Uterus (tissue), 2 donors: ENCODE measurements at regions not wholly inside any gene's neighbourhood (a gene's known extent, or its start where the extent isn't known, plus 50 kb on each side); places are given as distances from the start of the nearest gene placed in this dataset.

Experiments
- POLR2A ChIP-seq, 2 donors: fragments of 450-650 bp; IDR thresholded peaks; one replicate each; pipeline ENCODE4 v1.6.1; 2016; ENCODE audit warnings: antibody characterized with exemption in 2 of 2, mild to moderate bottlenecking in 1 of 2, moderate library complexity in 1 of 2
- TF ChIP-seq, protein P1 (sequence below), 4 experiments: fragments of 200-600 bp in 2 of 4; fragments of 450-650 bp in 2 of 4; sonication (generic) in 2 of 4; IDR thresholded peaks; one replicate each; pipeline ENCODE4 v1.5.1; 2016 to 2019; ENCODE audit warnings: antibody characterized with exemption in 4 of 4, mild to moderate bottlenecking in 2 of 4, moderate library complexity in 1 of 4

DNA sequence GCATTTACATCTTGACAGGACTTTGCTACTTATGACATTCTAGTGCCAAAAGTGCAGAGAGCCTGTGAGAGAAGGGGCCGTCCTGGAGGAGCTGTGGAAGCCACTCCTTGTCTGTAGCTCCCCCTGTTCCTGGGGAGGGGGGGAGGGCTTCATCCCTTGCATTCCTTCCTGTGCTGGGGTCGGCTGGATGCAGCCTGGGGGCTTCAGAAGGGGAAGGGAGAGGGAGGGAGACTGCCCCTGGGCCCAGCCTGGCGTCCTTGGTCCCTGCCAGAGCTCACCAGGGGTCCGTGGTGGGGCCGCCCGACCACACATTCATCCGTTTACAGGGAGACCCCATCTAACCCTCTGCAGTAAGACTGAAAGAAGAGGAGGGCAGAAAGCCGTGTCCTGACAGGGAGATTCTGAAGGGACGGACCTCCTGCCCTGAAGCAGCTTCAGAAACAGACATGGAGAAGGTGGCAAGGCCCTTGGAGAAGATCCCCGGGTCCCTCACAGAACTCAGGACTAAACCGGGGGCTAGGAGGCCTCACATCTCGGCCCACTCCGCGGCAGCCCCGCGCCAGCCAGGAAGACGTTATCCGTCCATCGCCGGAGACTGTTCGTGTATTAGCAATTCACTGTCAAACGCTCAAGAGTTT lies 258.3 kb upstream of the SALL3 start:
- TF ChIP-seq, protein P1, sequence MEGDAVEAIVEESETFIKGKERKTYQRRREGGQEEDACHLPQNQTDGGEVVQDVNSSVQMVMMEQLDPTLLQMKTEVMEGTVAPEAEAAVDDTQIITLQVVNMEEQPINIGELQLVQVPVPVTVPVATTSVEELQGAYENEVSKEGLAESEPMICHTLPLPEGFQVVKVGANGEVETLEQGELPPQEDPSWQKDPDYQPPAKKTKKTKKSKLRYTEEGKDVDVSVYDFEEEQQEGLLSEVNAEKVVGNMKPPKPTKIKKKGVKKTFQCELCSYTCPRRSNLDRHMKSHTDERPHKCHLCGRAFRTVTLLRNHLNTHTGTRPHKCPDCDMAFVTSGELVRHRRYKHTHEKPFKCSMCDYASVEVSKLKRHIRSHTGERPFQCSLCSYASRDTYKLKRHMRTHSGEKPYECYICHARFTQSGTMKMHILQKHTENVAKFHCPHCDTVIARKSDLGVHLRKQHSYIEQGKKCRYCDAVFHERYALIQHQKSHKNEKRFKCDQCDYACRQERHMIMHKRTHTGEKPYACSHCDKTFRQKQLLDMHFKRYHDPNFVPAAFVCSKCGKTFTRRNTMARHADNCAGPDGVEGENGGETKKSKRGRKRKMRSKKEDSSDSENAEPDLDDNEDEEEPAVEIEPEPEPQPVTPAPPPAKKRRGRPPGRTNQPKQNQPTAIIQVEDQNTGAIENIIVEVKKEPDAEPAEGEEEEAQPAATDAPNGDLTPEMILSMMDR (IDR thresholded peaks at IDR 0.05), result no peak
- TF ChIP-seq POLR2A (IDR thresholded peaks at IDR 0.05), result no peak
